ENCODE measurements at regions not wholly inside any gene's neighbourhood (a gene's known extent, or its start where the extent isn't known, plus 50 kb on each side); places are given as distances from the start of the nearest gene placed in this dataset.

DNA sequence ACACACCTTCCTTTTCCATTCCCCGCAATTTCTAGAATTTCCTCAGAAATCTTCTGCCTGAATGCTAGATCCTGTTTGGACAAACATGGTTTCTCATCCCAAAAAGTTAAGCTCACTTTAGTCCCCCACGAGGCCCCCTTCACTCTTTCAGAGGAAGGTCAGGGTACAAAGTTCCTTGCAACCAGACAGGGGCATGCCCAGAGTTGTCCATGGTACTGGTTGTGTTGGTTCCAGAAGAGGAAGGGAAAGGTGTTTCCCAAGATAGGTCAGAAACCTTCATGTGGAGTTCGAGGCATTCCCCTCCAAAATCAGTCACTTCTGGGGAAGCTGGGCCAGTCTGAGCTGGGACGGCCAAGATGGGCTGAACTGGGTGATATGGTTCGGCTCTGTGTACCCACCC is 167.6 kb upstream of the MAFB start:
- WGBS, 2 donors: 88 to 91% methylated on average over 5 of the region's 5 CpGs

DNA sequence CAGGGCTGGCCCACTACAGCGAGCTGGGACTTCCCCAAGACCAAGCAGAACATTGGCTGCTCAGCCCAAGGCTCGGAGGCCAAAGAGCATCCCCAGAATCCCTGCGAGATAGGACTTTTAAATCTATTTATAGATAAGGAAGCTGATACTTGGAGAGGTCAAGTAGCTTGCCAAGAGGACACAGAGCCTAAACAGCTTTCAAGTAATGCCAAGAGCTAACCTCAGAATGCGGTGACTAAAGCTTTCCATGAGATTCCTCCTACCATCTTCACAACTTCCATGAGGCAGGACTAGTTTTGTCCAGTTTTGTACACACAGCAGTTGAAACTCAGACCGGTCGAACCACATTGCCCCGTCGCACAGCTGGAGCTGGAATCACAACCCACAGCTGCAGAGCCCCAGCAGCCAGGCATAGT is 168.1 kb upstream of the TOP1 start:
- Histone ChIP-seq H3K36me3 (ENCODE audit: control insufficient read depth in 4 of 4, insufficient read depth in 4 of 4, low read length in 4 of 4) (no peaks in the 10 kb centered on the region), H3K27me3 (ENCODE audit: control insufficient read depth in 3 of 3, insufficient read depth in 3 of 3, low read length in 2 of 3) (no peaks in the 10 kb centered on the region), H3K9ac (ENCODE audit: insufficient read depth in 1 of 2, low read length in 2 of 2) (no peak overlapping the region), H3K4me1 (ENCODE audit: control insufficient read depth in 5 of 5, insufficient read depth in 5 of 5, low read length in 5 of 5) (no peaks in the 10 kb centered on the region), H3K9me3 (ENCODE audit: control insufficient read depth in 4 of 4, insufficient read depth in 3 of 4, low read length in 3 of 4) (no peaks in the 10 kb centered on the region), H3K4me3 (no peak overlapping the region), H3K27ac (ENCODE audit: low read depth in 1 of 2, low read length in 1 of 2) (no peak overlapping the region)
- no peak for ATAC-seq (ENCODE audit: insufficient read depth, low FRiP score)
- TF ChIP-seq, protein P1, sequence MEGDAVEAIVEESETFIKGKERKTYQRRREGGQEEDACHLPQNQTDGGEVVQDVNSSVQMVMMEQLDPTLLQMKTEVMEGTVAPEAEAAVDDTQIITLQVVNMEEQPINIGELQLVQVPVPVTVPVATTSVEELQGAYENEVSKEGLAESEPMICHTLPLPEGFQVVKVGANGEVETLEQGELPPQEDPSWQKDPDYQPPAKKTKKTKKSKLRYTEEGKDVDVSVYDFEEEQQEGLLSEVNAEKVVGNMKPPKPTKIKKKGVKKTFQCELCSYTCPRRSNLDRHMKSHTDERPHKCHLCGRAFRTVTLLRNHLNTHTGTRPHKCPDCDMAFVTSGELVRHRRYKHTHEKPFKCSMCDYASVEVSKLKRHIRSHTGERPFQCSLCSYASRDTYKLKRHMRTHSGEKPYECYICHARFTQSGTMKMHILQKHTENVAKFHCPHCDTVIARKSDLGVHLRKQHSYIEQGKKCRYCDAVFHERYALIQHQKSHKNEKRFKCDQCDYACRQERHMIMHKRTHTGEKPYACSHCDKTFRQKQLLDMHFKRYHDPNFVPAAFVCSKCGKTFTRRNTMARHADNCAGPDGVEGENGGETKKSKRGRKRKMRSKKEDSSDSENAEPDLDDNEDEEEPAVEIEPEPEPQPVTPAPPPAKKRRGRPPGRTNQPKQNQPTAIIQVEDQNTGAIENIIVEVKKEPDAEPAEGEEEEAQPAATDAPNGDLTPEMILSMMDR (IDR thresholded peaks at IDR 0.05; ENCODE audit: control extremely low read depth, extremely low read depth): no peak
- DNase-seq: peak in 2 of 3 donors; percentile 15 to 31
- WGBS, 2 donors: 73 to 81% methylated on average over 8 of the region's 8 CpGs

More for the DNA sequence above, 167.6 kb upstream of the MAFB start:
- Histone ChIP-seq H3K9me3 (ENCODE audit: control insufficient read depth in 4 of 4, insufficient read depth in 3 of 4, low read length in 3 of 4) (no peaks in the 10 kb centered on the region), H3K36me3 (ENCODE audit: control insufficient read depth in 4 of 4, insufficient read depth in 4 of 4, low read length in 4 of 4) (no peaks in the 10 kb centered on the region), H3K4me3 (no peak overlapping the region), H3K4me1 (ENCODE audit: control insufficient read depth in 5 of 5, insufficient read depth in 5 of 5, low read length in 5 of 5) (no peaks in the 10 kb centered on the region), H3K27me3 (ENCODE audit: control insufficient read depth in 3 of 3, insufficient read depth in 3 of 3, low read length in 2 of 3) (no peaks in the 10 kb centered on the region), H3K9ac (ENCODE audit: insufficient read depth in 1 of 2, low read length in 2 of 2) (no peak overlapping the region), H3K27ac (ENCODE audit: low read depth in 1 of 2, low read length in 1 of 2) (no peak overlapping the region)
- TF ChIP-seq, protein P1 (IDR thresholded peaks at IDR 0.05; ENCODE audit: control extremely low read depth, extremely low read depth): no peak
- no peak for ATAC-seq (ENCODE audit: insufficient read depth, low FRiP score)
- DNase-seq: no peak

DNA sequence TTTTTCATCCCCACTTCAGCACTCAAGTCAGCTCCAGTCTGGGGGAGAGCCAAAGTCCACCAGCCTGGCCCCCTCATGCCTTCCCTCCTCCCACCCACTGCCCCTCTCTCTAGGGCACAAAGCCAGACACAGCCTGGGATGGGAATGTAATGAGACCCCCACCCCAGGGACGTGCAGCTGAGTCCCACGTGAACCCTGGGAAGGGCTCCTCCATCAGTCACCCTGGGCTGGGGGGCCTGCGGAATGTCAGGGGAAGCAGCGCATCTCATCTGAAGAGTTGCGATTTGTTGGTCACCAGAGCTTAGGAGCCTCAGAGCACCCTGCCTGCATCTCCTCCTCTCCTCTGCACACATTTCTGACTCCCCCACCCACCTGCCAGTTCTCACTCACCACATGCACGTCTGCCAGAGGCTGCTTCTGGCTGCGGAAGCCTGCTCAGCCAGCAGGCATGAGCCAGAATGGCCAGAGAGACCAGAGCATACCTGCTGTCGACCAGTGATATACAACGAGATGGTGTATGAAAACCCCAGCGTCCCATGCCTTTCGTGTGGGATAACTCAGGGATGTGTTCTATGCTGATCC is 167.1 kb upstream of the TOP1 start:
- TF ChIP-seq, protein P1 (IDR thresholded peaks at IDR 0.05; ENCODE audit: control extremely low read depth, extremely low read depth): no peak
- Histone ChIP-seq H3K36me3 (ENCODE audit: control insufficient read depth in 4 of 4, insufficient read depth in 4 of 4, low read length in 4 of 4) (no peaks in the 10 kb centered on the region), H3K27ac (ENCODE audit: low read depth in 1 of 2, low read length in 1 of 2) (no peak overlapping the region), H3K9ac (ENCODE audit: insufficient read depth in 1 of 2, low read length in 2 of 2) (no peak overlapping the region), H3K9me3 (ENCODE audit: control insufficient read depth in 4 of 4, insufficient read depth in 3 of 4, low read length in 3 of 4) (no peaks in the 10 kb centered on the region), H3K4me1 (ENCODE audit: control insufficient read depth in 5 of 5, insufficient read depth in 5 of 5, low read length in 5 of 5) (no peaks in the 10 kb centered on the region), H3K4me3 (no peak overlapping the region), H3K27me3 (ENCODE audit: control insufficient read depth in 3 of 3, insufficient read depth in 3 of 3, low read length in 2 of 3) (no peaks in the 10 kb centered on the region)
- no peak for ATAC-seq (ENCODE audit: insufficient read depth, low FRiP score)
- 82 to 85% methylated on average over 11 of the region's 11 CpGs for WGBS, 2 donors
- DNase-seq: no peak
